Peyer's patch (tissue), 4 donors: ENCODE measurements at regions not wholly inside any gene's neighbourhood (a gene's known extent, or its start where the extent isn't known, plus 50 kb on each side); places are given as distances from the start of the nearest gene placed in this dataset.
"Not testable (repeated sequence)": the region's sequence is repeated elsewhere in the genome, so short reads cannot be mapped to it uniquely, and the experiment has no call there.

Source experiments
- POLR2A ChIP-seq, 2 donors: fragments of 450-650 bp; IDR thresholded peaks; one replicate each; pipeline ENCODE4 v1.5.1; 2017; ENCODE audit warnings: antibody characterized with exemption in 2 of 2, mild to moderate bottlenecking in 2 of 2, moderate library complexity in 2 of 2
- TF ChIP-seq, protein P1 (sequence below), 6 experiments: fragments of 450-650 bp in 4 of 6; fragments of 200-600 bp in 2 of 6; sonication (generic) in 1 of 6; IDR thresholded peaks; one replicate each; pipeline ENCODE4 v1.5.1; 2017 to 2019; ENCODE audit warnings: antibody characterized with exemption in 6 of 6, mild to moderate bottlenecking in 3 of 6, moderate library complexity in 1 of 6

DNA sequence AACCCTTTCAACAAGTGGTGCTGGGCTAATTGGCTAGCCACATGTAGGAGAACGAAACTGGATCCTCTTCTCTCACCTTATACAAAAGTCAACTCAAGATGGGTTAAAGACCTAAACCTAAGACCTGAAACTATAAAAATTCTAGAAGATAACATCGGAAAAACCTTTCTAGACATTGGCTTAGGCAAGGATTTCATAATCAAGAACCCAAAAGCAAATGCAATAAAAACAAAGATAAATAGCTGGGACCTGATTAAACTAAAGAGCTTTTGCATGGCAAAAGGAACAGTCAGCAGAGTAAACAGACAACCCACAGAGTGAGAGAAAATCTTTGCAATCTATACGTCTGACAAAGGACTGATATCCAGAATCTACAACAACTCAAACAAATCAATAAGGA is 571.1 kb downstream of the BNC2 start:
- not testable (repeated sequence) for TF ChIP-seq POLR2A (IDR thresholded peaks at IDR 0.05)
- TF ChIP-seq, protein P1, sequence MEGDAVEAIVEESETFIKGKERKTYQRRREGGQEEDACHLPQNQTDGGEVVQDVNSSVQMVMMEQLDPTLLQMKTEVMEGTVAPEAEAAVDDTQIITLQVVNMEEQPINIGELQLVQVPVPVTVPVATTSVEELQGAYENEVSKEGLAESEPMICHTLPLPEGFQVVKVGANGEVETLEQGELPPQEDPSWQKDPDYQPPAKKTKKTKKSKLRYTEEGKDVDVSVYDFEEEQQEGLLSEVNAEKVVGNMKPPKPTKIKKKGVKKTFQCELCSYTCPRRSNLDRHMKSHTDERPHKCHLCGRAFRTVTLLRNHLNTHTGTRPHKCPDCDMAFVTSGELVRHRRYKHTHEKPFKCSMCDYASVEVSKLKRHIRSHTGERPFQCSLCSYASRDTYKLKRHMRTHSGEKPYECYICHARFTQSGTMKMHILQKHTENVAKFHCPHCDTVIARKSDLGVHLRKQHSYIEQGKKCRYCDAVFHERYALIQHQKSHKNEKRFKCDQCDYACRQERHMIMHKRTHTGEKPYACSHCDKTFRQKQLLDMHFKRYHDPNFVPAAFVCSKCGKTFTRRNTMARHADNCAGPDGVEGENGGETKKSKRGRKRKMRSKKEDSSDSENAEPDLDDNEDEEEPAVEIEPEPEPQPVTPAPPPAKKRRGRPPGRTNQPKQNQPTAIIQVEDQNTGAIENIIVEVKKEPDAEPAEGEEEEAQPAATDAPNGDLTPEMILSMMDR (IDR thresholded peaks at IDR 0.05), result not testable (repeated sequence)
